Panc1 (cell line): ENCODE measurements at regions not wholly inside any gene's neighbourhood (a gene's known extent, or its start where the extent isn't known, plus 50 kb on each side); places are given as distances from the start of the nearest gene placed in this dataset.

Source experiments
- ATAC-seq: fragments of 200-7000 bp; cut with Tn5 transposase; 2 replicates; pipeline ENCODE4 v1.9.1; 2020; ENCODE audit warnings: mild to moderate bottlenecking, moderate library complexity
- BruUV-seq: library from RNA; stranded (reverse); fragments of 400-500 nt; replicated peaks from 2 replicates; lab custom pipeline; 2021; lab: Mats Ljungman, UMichigan
- CTCF ChIA-PET: fragments of 300-600 bp; sonication (Branson Sonifier 250); formaldehyde crosslinking; loops from one replicate; lab custom pipeline; 2022; ENCODE audit warnings: antibody characterized with exemption; lab: Charles Lee
- POLR2A ChIA-PET: fragments of 300-600 bp; sonication (Branson Sonifier 250); formaldehyde crosslinking; loops from one replicate; lab custom pipeline; 2022; ENCODE audit warnings: antibody characterized with exemption; lab: Charles Lee
- DNase-seq: peaks from one replicate; pipeline ENCODE4 v3.0.0-alpha.2; 2010; ENCODE audit warnings: low read depth, low spot score
- H3K27ac ChIP-seq: 2 replicates; pipeline ENCODE4 v1.5.1; 2011; ENCODE audit warnings: mild to moderate bottlenecking, low read length, inconsistent platforms
- H3K27me3 ChIP-seq: fragments of 200-500 bp; sonication (Bioruptor generic); 2 replicates; pipeline ENCODE4 v1.6.0; 2014; ENCODE audit warnings: low read length, inconsistent platforms; ENCODE audit not compliant: control insufficient read depth, insufficient read depth
- H3K36me3 ChIP-seq: fragments of 200-500 bp; sonication (Bioruptor generic); 2 replicates; pipeline ENCODE4 v1.5.1; 2014; ENCODE audit warnings: inconsistent platforms, mild to moderate bottlenecking, low read length, moderate library complexity; ENCODE audit not compliant: control insufficient read depth, insufficient read depth
- H3K4me1 ChIP-seq: 2 replicates; pipeline ENCODE4 v1.5.1; 2011; ENCODE audit warnings: inconsistent platforms, mild to moderate bottlenecking, low read length, moderate library complexity; ENCODE audit not compliant: control insufficient read depth, insufficient read depth
- H3K4me3 ChIP-seq, 2 experiments: 2 replicates each; pipeline ENCODE4 v1.5.1; 2011 to 2012; ENCODE audit warnings: low read depth in 2 of 2, low read length in 2 of 2, mild to moderate bottlenecking in 2 of 2, inconsistent platforms in 1 of 2, moderate library complexity in 1 of 2
- H3K9me3 ChIP-seq: fragments of 200-500 bp; sonication (Bioruptor generic); 2 replicates; pipeline ENCODE4 v1.5.1; 2014; ENCODE audit warnings: low read depth, mild to moderate bottlenecking, inconsistent platforms, low read length, moderate library complexity; ENCODE audit not compliant: control insufficient read depth, insufficient read depth
- CTCF ChIP-seq: fragments of 450-650 bp; IDR thresholded peaks from 2 replicates; pipeline ENCODE4 v1.5.1; 2017; ENCODE audit warnings: mild to moderate bottlenecking
- POLR2AphosphoS5 ChIP-seq: IDR thresholded peaks from 2 replicates; pipeline ENCODE4 v1.6.1; 2012; ENCODE audit warnings: mild to moderate bottlenecking, low read depth, low read length, moderate library complexity
- REST ChIP-seq, 2 experiments: IDR thresholded peaks; 2 replicates each; pipeline ENCODE4 v1.6.1; 2011 to 2012; ENCODE audit warnings: low read depth in 2 of 2, control low read depth in 1 of 2, low read length in 1 of 2, mild to moderate bottlenecking in 1 of 2, moderate library complexity in 1 of 2; ENCODE audit not compliant: insufficient read depth in 1 of 2
- SIN3A ChIP-seq: IDR thresholded peaks from 2 replicates; pipeline ENCODE4 v1.6.1; 2012; ENCODE audit warnings: low read depth, mild to moderate bottlenecking, low read length, moderate library complexity, borderline replicate concordance; ENCODE audit not compliant: insufficient read depth
- TCF7L2 ChIP-seq: IDR thresholded peaks from 2 replicates; pipeline ENCODE4 v1.6.1; 2011; ENCODE audit warnings: mild to moderate bottlenecking, low read depth, low read length, inconsistent platforms
- in situ Hi-C: cut with HindIII; loops from 2 replicates; pipeline ENCODE4 v1.10.0; 2016; ENCODE audit warnings: low sequenced_read_pairs, low pct_unique_long_range_greater_than_20kb
- intact Hi-C: fragments of 100-400 bp; cut with micrococcal nuclease; formaldehyde crosslinking; loops from one replicate; pipeline ENCODE4 v1.10.0; 2022; ENCODE audit not compliant: unreplicated experiment

GRCh38 chr10:36157486-36157885 lies 515.4 kb upstream of the FZD8 start:
- Histone ChIP-seq H3K27ac (no peak overlapping the region), H3K4me3 (no peak overlapping the region), H3K27me3 (no peaks in the 10 kb centered on the region), H3K4me1 (no peaks in the 10 kb centered on the region), H3K36me3 (no peaks in the 10 kb centered on the region), H3K9me3 (no peaks in the 10 kb centered on the region)
- intact Hi-C loops, result no loop called here
- POLR2A ChIA-PET, result no interaction called here
- BruUV-seq, result no TSS peak
- in situ Hi-C loops, result no loop called here
- no peak for TF ChIP-seq CTCF
- TF ChIP-seq SIN3A, result no peak
- TF ChIP-seq POLR2AphosphoS5, result no peak
- TF ChIP-seq TCF7L2, result no peak
- TF ChIP-seq REST (IDR thresholded peaks at IDR 0.05; ENCODE audit: insufficient read depth in 1 of 2, low read depth in 2 of 2, low read length in 1 of 2), result no peak
- CTCF ChIA-PET, result no interaction called here
- ATAC-seq, result no peak
- no peak for DNase-seq

GRCh38 chr10:36148207-36148606 lies 506.1 kb upstream of the FZD8 start:
- in situ Hi-C loops (no loop called here), intact Hi-C loops (no loop called here)
- no peaks in the 10 kb centered on the region for H3K4me1 ChIP-seq
- ATAC-seq, result no peak
- H3K9me3 ChIP-seq, result no peaks in the 10 kb centered on the region
- H3K4me3 ChIP-seq, result no peak overlapping the region
- H3K27ac ChIP-seq, result no peak overlapping the region
- no peaks in the 10 kb centered on the region for H3K27me3 ChIP-seq
- DNase-seq, result no peak
- no peaks in the 10 kb centered on the region for H3K36me3 ChIP-seq
- TF ChIP-seq REST (IDR thresholded peaks at IDR 0.05; ENCODE audit: insufficient read depth in 1 of 2, low read depth in 2 of 2, low read length in 1 of 2) (no peak), SIN3A (no peak), CTCF (no peak), POLR2AphosphoS5 (no peak), TCF7L2 (no peak)
- ChIA-PET CTCF (no interaction called here), POLR2A (no interaction called here)
- BruUV-seq, result no TSS peak
